ENCODE measurements at regions not wholly inside any gene's neighbourhood (a gene's known extent, or its start where the extent isn't known, plus 50 kb on each side); places are given as distances from the start of the nearest gene placed in this dataset.
A peak's percentile ranks its signal among the peaks of the same experiment; 100 is the strongest.
"Not testable (repeated sequence)": the region's sequence is repeated elsewhere in the genome, so short reads cannot be mapped to it uniquely, and the experiment has no call there.

DNA sequence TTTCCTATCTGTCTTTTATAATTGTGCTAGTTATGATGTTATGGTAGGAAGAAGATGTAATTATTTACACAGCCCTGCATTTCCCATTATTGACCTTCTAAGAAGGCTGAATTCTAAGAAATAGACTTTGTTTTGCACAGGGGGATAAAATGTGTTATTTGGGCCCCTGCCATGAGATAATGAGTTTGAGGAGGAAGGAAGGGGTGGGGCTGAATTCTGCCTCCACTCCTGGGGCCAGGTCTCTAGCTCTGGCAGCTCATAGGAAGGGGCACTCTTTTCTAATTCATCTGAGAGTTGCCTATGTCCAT, 69.2 kb upstream of the GOLGA8B start:
- no peak for DNase-seq (ENCODE audit: low read depth)
- no peak overlapping the region for H3K4me3 ChIP-seq (ENCODE audit: low read depth, low read length)

- H3K4me3 ChIP-seq (ENCODE audit: low read depth, low read length), result no peak overlapping the region
- no peak for DNase-seq (ENCODE audit: low read depth)
Observed at GRCh38 chr15:34651997-34652725, 68.7 kb upstream of the GOLGA8B start.

DNA sequence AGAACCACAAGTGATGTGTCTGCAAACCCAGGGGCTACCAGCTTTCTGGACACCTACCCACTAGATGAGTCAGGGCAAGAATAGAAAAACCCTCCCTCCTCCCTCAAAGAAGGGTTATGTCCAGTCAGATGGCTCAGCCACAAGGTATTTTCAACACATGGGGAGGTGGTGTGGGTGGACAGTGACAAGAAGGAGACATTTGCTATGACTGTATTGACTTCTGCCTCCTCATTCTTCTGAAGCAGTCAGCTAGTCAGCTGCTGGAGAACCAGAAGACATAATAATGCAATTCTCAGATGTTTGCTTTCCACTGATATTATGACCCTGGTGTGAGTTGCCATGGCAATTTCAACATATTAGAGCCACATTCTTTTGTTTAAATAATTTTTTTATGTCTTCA, 66.7 kb upstream of the GOLGA8B start:
- peak; percentile 73 for DNase-seq (ENCODE audit: low read depth)
- no peak overlapping the region for H3K4me3 ChIP-seq (ENCODE audit: low read depth, low read length)

- no peak for DNase-seq (ENCODE audit: low read depth)
- no peak overlapping the region for H3K4me3 ChIP-seq (ENCODE audit: low read depth, low read length)
Observed at GRCh38 chr15:34648294-34648631, 64.8 kb upstream of the GOLGA8B start.

DNA sequence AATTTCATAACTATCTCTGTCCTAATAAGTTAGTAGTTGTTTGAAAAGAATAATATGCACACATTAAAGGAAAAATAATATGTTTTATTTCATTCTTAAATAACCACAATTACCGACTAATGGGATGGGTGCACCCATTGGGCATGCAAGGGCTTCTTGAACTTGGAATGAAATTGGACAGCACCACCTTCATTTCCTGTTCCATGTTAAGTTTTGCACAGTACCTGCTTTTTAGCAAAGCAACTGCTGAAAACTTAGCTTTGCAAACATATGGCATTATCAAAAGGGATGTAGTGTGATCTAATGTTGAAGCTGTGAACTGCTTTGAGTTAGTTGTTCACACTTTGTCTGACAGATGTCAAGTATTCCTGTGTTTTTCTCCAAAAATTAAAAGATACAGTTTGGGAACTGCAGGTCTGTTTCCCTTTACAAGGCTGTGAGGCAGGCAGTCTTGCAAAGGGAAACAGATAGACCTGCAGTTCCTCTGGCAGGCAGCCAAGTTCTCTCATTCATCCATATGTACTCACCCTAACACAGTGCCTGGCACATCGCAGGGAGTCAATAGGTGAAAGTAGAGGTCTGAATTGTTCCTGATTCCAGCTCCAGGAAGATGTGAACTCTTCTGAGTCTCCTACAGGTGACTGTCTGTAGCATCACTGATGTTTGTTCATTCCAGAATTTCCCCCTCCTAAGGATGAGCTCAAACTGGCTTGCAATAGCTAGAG, 64.3 kb upstream of the GOLGA8B start:
- no peak for DNase-seq (ENCODE audit: low read depth)

GRCh38 chr15:34646918-34647317, 63.5 kb upstream of the GOLGA8B start:
- DNase-seq (ENCODE audit: low read depth), result no peak
- H3K4me3 ChIP-seq (ENCODE audit: low read depth, low read length), result no peak overlapping the region

More for the DNA sequence above, 64.3 kb upstream of the GOLGA8B start:
- no peak overlapping the region for H3K4me3 ChIP-seq (ENCODE audit: low read depth, low read length)

- DNase-seq (ENCODE audit: low read depth), result no peak
- H3K4me3 ChIP-seq (ENCODE audit: low read depth, low read length), result no peak overlapping the region
Observed at GRCh38 chr15:34644851-34645250, 61.4 kb upstream of the GOLGA8B start.

DNA sequence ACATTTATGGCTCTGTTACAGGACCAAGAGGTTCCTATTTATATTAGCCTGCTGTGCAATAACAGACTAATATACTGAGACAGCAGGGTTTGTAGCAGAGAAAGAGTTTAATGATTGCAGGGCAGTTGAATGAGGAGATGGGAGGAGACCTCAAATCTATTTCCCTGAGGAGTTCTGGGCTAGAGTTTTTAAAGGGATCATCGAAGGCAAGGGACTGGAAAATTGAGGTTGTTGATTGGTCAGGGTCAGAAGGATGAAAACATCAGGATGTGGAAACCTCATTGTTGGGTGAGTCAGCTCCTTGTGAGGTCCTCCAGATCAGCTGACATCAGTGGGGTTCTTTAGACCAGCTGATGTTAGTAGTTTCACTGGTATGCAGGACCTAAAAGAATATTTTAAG, 60.6 kb upstream of the GOLGA8B start:
- DNase-seq (ENCODE audit: low read depth), result peak; percentile 92
- no peak overlapping the region for H3K4me3 ChIP-seq (ENCODE audit: low read depth, low read length)

DNA sequence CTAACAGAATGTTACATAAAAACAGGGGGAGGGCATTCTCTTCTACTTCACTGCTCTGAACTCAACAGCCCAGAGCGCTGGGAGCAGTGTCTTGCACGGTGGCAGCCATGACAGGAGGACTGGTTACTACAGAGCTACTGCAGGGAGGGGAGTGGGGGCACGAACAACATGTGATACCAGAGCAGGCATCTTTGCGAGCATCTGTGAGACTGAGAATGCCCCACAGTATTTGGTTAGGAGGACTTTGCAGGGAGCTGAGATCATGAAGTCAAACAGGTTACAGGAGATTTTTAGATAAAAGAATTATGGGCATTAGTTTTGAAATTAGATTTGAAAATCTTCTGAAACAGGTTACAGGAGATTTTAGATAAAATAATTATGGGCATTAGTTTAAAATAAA, 58.8 kb upstream of the GOLGA8B start:
- no peak overlapping the region for H3K4me3 ChIP-seq (ENCODE audit: low read depth, low read length)
- no peak for DNase-seq (ENCODE audit: low read depth)

- DNase-seq (ENCODE audit: low read depth), result no peak
- H3K4me3 ChIP-seq (ENCODE audit: low read depth, low read length), result no peak overlapping the region
Observed at GRCh38 chr15:34640661-34641060, 57.2 kb upstream of the GOLGA8B start.

- DNase-seq (ENCODE audit: low read depth), result no peak
- no peak overlapping the region for H3K4me3 ChIP-seq (ENCODE audit: low read depth, low read length)
Observed at GRCh38 chr15:34637305-34637704, 53.9 kb upstream of the GOLGA8B start.

DNA sequence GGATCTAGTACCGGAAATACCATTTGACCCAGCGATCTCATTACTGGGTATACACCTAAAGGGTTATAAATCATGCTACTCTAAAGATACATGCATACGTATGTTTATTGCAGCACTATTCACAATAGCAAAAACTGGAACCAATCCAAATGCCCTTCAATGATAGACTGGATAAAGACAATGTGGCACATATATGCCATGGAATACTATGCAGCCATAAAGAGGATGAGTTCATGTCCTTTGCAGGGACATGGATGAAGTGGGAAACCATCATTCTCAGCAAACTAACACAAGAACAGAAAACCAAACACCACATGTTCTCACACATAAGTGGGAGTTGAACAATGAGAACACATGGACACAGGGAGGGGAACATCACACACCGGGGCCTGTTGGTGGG, 50.2 kb upstream of the GOLGA8B start:
- not testable (repeated sequence) for DNase-seq (ENCODE audit: low read depth)

More for the DNA sequence above, 50.2 kb upstream of the GOLGA8B start:
- not testable (repeated sequence) for H3K4me3 ChIP-seq (ENCODE audit: low read depth, low read length)
